ENCODE measurements at regions not wholly inside any gene's neighbourhood (a gene's known extent, or its start where the extent isn't known, plus 50 kb on each side); places are given as distances from the start of the nearest gene placed in this dataset.

GRCh38 chr2:234835738-234836137, 116.1 kb upstream of the SH3BP4 start:
- no peak for DNase-seq (ENCODE audit: low read depth, low spot score)

DNA sequence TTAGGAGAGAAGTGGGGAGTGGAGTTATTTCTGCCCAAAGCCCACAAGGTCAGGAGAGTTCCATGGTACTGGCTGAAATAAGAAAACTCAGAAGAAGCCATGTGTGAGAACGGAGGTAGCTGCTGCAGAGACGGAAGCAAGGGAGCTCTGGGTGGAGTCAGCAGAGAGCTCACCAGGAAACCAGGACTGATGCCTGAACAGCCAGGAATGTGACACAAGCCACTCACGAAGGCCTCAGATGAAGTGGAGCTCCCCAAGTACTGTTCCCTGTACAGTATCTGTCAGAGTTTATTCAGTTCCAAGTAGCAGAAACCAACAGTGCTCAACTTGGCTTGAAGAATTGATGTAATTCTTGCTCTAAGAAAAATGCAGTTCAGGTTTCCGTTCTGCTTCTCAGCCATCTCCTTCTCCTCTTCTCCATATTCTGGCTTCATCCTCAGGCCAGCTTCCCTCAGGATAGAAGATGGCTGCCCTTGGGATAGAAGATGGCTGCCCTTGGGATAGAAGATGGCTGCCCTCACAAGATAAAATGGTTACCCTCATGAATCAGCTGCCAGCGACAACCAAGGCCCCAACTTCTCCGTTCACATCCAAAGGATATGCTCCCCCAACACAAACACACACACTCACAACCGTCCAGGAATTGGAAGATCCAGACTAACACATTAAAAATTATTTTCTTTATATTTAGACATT, 117.4 kb upstream of the SH3BP4 start:
- DNase-seq (ENCODE audit: low read depth, low spot score) = no peak

GRCh38 chr2:234830853-234831252, 121.0 kb upstream of the SH3BP4 start:
- DNase-seq (ENCODE audit: low read depth, low spot score) = no peak

- no peak for DNase-seq (ENCODE audit: low read depth, low spot score)
These were observed 122.8 kb upstream of the SH3BP4 start for GRCh38 chr2:234829074-234829455.

- DNase-seq (ENCODE audit: low read depth, low spot score) = peak; percentile 26
These were observed 123.3 kb upstream of the SH3BP4 start for GRCh38 chr2:234828382-234829073.

DNA sequence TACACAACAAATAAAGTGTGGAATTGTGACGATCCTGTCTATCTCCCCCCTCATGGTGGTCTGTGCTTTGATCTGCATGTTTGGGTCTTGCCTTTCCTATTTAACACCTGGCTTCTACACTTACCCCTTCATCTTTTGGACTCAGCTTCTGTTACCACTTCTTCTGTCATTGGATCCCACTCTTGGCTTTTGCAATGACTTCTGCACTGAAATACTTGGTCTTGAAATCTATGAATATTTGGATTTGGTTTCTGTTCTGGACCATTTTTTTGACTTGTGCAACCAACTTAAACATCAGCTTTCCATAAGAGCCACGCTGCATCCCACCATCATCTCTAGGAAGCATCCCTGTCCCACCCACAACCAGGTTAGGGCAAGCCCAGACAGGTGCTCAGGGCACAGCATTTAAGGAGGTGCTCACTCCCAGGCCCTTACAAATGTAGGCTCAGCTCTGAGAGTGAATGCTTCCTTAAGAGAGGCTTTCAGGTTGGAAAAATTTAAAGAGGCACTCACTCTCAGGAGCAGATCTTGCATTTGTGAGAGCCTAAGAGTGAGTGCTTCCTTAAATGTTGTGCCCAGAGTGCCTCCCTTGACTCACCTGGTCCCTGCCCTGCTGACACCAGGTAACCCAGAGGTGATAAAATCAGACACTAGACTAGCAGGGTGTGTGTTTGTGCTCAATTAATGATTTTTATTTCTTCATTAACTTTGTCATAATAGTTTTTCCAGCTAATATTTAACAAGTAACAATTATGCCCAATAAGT, 124.5 kb upstream of the SH3BP4 start:
- DNase-seq (ENCODE audit: low read depth, low spot score) = no peak

DNA sequence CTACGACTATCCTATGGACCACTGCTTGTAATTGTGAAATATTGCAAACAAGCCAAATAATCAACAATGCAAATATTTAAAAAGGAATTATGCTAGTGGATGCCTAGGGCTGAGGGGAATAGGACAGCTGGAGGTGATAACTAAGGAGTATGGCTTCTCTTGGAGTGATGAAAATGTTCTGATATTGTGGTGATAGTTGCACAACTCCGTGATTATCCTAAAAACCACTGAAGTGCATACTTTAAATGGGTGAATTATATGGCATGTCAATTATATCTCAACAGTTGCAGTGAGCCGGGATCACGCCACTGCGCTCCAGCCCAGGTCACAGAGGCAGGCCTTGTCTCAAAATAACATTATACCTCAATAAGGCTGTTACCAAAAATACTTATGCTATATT, 125.1 kb upstream of the SH3BP4 start:
- DNase-seq (ENCODE audit: low read depth, low spot score) = no peak

- DNase-seq (ENCODE audit: low read depth, low spot score) = no peak
These were observed 126.2 kb upstream of the SH3BP4 start for GRCh38 chr2:234825616-234826015.

- peak; percentile 92 for DNase-seq (ENCODE audit: low read depth, low spot score)
These were observed 127.9 kb upstream of the SH3BP4 start for GRCh38 chr2:234823877-234824376.

DNA sequence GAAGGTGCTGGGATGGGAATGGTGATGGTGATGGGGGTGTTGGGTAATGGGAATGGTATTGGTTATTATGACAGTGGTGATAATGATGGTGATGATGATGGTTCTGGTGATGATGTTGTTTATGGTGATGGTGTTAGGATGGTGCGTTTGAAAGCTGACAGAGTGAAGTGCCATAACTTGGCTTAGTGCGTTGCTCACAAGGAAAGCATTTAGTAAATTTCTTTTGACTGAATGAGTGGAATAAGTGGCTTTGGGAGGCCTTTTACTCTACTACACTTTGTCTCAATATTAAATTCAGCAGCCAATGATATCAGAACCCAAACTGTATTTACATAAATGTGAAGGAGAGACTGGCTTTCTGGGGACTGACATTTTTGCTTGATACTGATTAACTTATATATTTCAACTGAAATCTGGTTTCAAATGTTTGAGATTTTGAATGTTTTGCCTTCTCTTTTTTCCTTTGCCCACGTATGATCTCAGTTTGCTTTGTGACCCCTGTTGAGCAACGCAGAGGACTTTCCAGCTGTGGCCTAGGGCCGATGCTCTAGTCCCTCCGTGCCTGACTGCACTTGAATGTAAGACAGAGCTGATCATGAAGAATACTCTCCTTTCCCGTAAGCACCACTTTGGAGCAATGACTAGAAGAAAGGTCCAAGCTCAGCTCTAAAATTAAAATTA, 128.5 kb upstream of the SH3BP4 start:
- DNase-seq (ENCODE audit: low read depth, low spot score) = no peak

- DNase-seq (ENCODE audit: low read depth, low spot score) = no peak
These were observed 129.8 kb upstream of the SH3BP4 start for GRCh38 chr2:234821946-234822475.

- DNase-seq (ENCODE audit: low read depth, low spot score) = no peak
These were observed 132.9 kb upstream of the SH3BP4 start for GRCh38 chr2:234818937-234819336.

DNA sequence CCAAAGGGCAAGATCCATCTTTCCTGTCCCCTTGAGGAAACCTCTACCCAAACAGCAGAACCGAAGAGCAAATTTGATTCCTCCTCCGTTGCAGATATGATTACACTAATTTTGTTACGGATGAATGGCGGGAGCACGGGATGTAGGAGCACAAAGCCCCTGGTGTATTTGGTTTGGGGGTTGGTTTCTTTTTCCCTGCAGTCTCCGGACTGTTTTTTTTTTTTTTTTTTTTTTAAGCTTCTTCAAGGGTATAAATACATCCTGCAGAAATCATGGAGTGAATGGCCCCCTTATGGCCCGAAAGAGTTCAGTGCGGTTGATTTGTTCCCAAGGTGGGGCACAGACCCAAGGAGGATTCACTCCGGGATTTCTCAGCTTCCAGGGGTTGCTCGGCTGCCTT, 135.3 kb upstream of the SH3BP4 start:
- DNase-seq (ENCODE audit: low read depth, low spot score) = no peak

DNA sequence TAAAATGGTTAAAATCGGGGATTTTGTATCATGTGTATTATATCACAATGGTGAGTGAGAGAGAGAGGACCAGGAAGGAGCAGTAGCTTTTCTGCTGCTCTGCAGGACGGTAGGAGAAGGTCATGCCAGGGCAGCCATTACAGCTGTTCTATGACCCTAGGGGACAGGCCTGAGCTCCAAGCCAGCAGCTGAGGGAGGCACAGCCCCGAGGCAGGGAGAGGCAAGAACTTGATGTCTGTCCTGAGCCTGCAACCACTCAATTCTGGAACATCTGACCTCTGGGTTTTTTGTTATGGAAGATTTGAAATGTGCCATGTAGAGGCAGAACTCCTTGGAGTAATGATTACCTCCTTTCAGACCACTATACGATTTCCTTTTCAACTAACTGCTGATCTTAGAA, 135.8 kb upstream of the SH3BP4 start:
- DNase-seq (ENCODE audit: low read depth, low spot score) = no peak

DNA sequence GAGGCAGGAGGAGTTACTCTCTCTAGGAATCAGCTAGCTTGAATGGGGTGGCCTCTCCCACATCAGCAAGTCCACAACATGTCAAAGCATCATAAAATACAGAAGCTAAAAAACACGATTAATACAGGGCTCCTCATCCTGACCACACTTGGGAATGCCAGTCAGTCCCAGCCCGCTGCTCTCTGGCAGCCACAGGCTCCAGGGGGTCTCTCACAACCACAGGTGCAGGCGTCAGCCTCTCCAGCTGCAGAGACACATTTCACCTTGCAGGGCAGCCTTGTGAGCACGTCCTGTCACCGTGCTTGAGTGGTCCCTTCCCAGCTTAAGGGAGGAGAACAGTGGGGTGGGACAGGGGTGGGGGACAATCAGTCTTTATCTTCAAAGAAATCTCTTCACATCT, 137.4 kb upstream of the SH3BP4 start:
- DNase-seq (ENCODE audit: low read depth, low spot score) = peak; percentile 51

DNA sequence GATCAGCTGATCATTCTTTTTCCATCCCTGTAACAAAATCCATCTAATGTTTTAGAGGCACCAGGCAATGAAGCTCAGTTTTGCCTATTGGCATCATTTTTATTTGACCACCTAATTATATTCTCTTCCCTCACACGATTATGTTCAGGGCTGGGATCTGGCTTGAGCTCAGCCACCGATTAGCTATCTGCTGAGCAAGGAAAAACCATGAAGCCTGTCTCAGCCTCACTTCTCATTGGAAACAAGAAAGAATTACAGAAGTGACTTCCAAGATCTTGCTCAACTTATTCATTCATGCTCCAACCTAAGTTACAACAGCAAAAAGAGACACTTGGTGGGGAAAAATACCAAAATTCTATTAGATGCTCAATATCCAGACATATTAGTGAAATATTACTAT, 139.0 kb upstream of the SH3BP4 start:
- DNase-seq (ENCODE audit: low read depth, low spot score) = no peak

DNA sequence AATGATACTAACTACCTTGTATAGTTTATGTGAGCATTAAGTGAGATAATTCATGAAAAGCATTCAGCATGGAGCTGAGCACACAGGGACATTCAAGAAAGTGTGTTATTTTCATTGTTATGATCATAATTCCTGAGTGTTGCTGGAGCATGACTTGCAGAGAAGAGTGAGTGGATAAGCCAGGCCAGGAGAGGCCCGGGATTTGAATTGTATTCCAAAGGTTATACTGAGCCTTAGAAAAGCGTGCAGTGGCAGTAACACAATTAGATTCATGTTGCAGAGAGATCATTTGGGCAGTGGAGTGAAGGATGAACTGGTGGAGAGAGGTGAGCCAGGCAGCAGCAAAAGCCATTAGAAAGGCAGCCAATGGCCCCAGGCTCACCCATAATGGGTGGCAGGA, 142.9 kb upstream of the SH3BP4 start:
- DNase-seq (ENCODE audit: low read depth, low spot score) = peak; percentile 49

DNA sequence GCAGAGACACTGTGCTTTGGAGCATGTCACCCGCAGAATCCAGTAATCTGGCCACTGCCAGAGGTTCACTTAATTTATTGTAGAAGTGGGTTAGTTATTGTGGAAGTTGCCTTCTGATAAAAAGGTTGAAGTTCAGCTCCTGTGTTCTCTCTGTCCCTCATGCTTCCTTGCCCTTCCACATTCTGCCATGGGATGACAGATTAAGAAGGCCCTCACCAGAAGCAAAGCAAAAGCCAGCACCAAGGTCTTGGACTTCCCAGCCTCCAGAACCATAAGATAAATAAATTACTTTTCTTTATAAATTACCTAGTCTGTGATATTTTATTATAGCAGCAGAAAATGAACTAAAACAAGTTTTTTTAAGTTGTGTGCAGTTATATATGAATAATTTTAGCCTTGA, 145.0 kb upstream of the SH3BP4 start:
- DNase-seq (ENCODE audit: low read depth, low spot score) = no peak

DNA sequence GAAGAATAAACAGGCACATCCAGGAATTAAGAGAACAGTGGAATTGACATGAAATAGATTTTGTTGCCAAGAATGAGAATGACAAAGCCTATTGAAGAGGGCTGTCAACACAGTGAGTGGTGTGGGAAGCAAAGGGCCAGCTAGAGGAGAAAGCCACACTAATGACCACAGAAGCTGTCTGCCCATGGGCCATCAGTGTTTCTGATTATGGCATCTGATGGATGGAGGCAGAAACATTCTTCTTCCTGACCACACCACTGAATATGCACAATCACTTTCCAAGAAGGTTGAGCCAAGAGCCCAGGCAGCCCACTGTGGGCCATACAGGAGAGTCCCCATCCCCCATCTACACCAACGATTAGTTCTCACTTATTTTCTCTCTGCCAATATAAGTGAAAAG, 146.0 kb upstream of the SH3BP4 start:
- peak; percentile 82 for DNase-seq (ENCODE audit: low read depth, low spot score)

DNA sequence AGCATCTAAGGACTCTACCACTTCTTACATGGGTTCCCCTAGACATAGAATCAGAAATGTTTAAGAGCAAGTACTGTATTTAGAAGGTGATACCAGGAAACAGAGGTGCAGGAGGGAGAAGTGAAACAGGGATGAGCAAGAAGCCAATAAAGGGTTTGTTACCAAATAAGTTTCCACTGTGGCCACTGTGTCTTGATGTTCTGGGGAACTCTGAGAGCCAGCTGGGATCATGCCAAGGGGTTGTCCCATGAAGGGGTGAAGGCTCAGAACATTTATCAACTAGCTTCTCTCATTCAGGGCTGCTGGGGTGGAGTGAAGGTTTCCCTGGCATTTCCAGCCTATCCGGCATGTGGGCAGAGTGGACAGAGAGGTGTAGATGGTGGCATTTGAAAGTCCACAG, 147.1 kb upstream of the SH3BP4 start:
- DNase-seq (ENCODE audit: low read depth, low spot score) = no peak

DNA sequence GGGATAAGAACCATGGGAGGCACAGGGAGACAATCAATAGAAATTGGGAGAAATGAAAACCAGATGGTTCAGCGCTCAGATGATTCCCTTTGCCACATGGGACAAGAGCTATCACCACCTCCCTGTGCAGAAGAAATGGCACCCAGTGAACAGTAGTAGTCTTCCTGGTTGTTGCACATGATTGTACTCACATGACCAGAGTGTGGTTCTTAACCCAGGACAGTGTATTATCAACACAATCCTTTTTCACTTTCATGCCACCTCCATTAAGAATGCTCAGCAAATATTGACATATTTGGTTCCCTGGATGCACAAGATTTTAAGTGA, 149.0 kb upstream of the SH3BP4 start:
- no peak for DNase-seq (ENCODE audit: low read depth, low spot score)
